HG03066 (cell line): ENCODE measurements at regions not wholly inside any gene's neighbourhood (a gene's known extent, or its start where the extent isn't known, plus 50 kb on each side); places are given as distances from the start of the nearest gene placed in this dataset.

Source experiments
- ATAC-seq: cut with Tn5 transposase; IDR thresholded peaks from one replicate; pipeline ENCODE4 v1.9.1; 2021; ENCODE audit warnings: low read depth; ENCODE audit not compliant: unreplicated experiment

- no peak for ATAC-seq
These were observed 190.5 kb downstream of the FNDC1 start for GRCh38 chr6:159359581-159360297.

GRCh38 chr6:159358562-159358961 is 189.4 kb downstream of the FNDC1 start:
- no peak for ATAC-seq

GRCh38 chr6:159357211-159357915 is 188.2 kb downstream of the FNDC1 start:
- no peak for ATAC-seq

GRCh38 chr6:159353193-159353592 is 184.0 kb downstream of the FNDC1 start:
- no peak for ATAC-seq

- ATAC-seq: no peak
These were observed 182.5 kb downstream of the FNDC1 start for GRCh38 chr6:159351707-159352106.

GRCh38 chr6:159349915-159350314 is 180.7 kb downstream of the FNDC1 start:
- no peak for ATAC-seq

- ATAC-seq: no peak
These were observed 174.5 kb downstream of the FNDC1 start for GRCh38 chr6:159343709-159344108.

- no peak for ATAC-seq
These were observed 172.9 kb downstream of the FNDC1 start for GRCh38 chr6:159342146-159342545.

- ATAC-seq: no peak
These were observed 164.9 kb downstream of the FNDC1 start for GRCh38 chr6:159334068-159334467.

GRCh38 chr6:159331451-159331850 is 162.3 kb downstream of the FNDC1 start:
- no peak for ATAC-seq

- ATAC-seq: no peak
These were observed 159.9 kb downstream of the FNDC1 start for GRCh38 chr6:159329081-159329480.

GRCh38 chr6:159328052-159328451 is 158.9 kb downstream of the FNDC1 start:
- ATAC-seq: no peak

GRCh38 chr6:159325476-159325875 is 156.3 kb downstream of the FNDC1 start:
- ATAC-seq: no peak

- ATAC-seq: no peak
These were observed 155.4 kb downstream of the FNDC1 start for GRCh38 chr6:159324596-159324995.
